Fibroblast of skin of right biceps (primary cell): ENCODE measurements at regions not wholly inside any gene's neighbourhood (a gene's known extent, or its start where the extent isn't known, plus 50 kb on each side); places are given as distances from the start of the nearest gene placed in this dataset.

Experiments used
- DNase-seq: peaks from one replicate; pipeline ENCODE4 v3.0.0-alpha.2; 2013

- no peak for DNase-seq
Observed at GRCh38 chr10:123462756-123463155, 203.4 kb upstream of the GPR26 start.

- no peak for DNase-seq
Observed at GRCh38 chr10:123463181-123463580, 203.0 kb upstream of the GPR26 start.

GRCh38 chr10:123463698-123464097 lies 202.5 kb upstream of the GPR26 start:
- no peak for DNase-seq

GRCh38 chr10:123464430-123465323 lies 201.5 kb upstream of the GPR26 start:
- no peak for DNase-seq

DNA sequence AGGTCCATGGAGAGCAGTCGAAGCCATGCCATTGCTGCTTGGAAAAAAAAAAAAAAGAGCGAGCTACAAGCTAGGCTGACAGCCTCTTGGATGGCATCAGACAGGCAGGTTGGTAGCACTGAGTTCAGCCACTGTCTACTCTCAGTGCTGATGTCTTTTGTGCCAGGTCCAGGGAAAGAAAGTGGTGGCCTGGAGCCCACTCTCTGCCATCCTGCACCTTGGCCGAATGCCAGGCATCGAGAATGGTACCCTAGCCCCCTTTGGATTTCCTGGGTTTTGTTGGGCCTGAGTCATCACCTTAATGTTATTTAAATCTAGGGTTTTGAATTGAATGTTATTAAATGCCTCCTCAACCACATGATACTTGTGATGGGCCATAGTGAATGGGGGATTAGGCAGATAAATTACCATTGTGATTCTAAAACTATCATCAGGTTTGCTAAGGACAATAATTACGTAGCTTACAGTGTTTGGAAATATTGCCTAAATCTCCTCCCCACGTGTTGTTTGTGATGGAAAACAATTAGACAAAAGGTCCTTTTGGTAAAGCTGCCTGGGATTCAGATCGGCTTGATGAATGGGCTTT lies 195.7 kb upstream of the GPR26 start:
- DNase-seq, result no peak

DNA sequence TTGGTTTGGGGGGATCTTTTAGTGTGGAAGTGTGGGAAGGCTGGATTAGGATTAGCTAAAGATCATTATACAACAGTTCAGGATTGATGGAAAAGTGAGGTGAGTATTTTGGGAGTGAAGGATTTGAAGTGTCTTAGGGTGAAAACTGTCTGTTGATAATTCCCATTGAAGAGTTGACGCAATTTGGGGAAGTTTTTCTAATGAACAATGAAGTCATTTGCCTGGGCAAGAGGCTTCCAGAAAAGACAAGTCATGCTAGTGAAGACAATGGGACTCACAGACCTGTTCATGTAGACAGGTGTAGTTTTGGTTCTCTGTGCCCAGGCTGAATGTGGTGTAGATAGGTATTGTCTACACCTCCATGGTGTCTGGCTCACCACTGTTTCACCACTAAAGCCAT lies 194.3 kb upstream of the GPR26 start:
- DNase-seq, result no peak

DNA sequence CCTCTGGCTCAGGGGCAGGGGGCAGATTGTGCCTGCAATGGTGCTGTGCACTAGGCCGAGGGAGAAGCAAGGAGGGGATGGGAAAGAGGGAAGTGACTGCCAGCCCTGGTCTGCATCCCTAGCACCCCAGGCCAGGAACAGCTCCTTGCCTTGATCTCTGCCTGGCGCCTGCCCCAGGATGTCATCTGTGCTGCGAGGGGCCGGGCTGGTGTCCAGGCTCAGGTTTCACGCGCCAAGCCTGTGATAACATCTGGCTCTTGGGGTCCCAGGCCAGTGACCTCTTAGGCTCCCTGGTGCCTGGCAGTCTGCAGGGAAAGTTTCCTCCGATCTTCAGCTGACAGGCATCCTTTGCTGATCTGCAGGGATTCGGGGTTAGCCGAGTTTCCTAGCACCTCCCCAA lies 193.5 kb upstream of the GPR26 start:
- no peak for DNase-seq

DNA sequence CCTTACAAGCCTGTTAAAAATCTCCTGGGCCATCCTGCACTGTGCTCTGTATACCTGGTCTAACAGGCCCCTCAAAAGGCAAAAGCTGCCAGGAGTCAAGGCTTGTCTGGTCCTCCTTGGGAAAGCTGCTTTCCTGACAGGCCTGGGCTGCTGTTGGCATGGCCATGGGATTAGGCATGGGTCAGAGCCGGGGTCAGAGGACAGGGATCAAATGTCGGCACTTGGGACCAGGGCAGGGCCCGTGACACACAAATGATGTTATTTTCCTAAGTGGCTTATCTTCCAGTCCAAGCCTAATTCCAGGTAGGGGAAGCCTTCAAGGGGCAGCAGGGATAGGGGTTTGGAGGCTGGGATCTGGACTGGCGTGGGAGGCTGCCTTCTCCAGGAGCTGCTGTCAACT lies 191.5 kb upstream of the GPR26 start:
- DNase-seq, result no peak

- DNase-seq, result no peak
Observed at GRCh38 chr10:123475466-123475865, 190.7 kb upstream of the GPR26 start.

DNA sequence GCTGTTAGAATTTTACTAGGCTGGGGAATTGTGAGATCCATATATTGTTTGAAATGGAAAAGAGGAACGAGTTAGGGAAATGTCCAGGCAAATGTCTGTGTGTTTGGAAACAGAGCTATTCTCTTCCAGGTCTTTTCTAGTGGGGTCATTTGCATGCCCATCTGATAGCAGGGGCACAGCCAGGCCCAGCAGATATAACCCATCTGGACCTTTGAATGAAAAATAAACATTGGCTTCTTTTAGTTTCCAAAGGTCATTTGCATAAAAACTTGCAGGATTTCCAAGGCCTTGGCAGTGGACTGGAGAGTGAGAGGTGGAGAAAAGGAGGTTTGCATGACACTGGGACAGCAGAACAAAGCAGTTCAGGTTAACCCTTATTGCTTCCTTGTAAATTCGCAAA lies 188.0 kb upstream of the GPR26 start:
- DNase-seq, result no peak

DNA sequence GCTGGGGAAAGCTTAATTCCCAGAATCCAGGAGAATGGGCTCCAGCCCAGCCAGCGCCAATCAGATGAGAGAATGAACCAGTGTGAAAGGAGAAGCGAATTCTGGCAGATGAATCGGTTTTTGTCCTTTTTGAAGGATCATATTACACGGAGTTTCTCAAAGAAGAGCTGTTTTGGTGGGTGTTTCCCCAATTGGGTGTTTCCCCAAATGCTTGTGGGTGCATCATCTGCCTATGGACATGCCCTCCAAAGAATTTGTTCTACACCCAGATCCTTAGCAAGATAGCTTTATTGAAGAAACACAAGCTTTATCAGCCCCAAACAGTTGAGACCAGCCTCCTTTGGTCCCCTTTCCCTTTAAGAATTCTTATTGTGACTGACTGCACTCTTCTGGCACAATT lies 186.5 kb upstream of the GPR26 start:
- no peak for DNase-seq

GRCh38 chr10:123480344-123480743 lies 185.8 kb upstream of the GPR26 start:
- DNase-seq, result no peak

- DNase-seq, result no peak
Observed at GRCh38 chr10:123480845-123481244, 185.3 kb upstream of the GPR26 start.

DNA sequence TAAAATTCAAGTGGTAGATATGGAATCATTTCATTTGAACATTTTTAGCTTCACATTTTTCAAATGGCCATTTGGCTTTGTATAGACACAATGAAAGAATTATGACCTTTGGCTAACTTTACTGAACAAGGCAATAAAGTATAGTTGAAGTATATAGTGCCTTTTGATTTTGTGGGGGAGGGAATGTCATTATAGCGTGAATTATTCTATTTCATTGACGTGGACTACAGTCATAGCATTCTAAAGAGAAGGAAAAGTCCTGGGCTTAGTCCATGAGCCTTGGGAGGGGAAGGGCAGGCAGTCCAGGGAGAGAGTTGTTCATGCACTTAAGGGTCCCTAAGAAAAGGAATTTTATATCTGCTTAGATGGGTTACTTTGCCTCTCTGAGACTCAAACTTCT lies 181.4 kb upstream of the GPR26 start:
- no peak for DNase-seq

DNA sequence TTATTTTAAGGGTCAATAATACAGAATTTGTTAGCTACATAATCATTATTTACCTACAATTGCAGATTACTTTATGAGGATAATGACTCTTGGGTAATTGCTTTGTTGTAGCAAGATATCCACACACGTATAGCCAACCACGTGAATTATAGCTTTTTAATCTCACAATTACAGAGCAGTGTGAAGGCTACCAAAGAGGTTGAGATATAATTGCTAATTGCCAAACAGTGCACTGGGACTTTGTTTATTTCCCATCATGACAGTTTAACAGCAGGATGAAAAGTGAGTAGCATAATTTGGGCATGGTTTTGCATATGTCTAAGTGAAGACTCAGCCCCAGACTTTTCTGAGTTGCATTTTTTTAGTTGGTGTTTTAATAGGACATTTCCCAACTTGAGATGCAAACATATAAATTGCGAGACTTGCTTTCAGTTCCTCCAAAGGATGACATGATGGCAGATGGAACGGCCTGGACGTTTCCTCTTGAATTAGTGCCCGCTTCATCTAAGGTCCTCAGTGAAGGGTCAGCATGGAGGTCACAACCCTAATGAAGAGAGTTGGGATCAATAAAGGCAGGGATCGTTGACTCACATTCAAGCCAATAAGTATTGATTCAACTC lies 180.7 kb upstream of the GPR26 start:
- no peak for DNase-seq

DNA sequence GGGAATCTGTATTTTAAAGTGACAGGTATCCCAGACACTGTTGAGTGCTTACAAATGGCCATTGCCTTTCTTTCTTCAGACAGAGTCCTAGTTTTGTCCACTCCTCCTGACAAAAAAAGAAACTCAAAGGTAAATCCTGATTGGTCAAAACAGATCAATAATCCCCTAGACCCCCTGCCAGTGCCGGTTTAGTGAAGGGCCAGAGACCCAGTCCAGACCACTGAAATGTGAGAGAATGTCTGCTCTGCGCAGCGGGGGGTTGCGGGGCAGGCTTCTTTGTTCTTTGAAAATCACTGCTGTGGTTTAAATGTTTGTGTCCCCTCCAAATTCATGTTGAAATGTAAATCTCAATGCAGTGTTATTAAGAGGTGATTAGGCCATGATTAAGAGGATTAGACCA lies 177.7 kb upstream of the GPR26 start:
- no peak for DNase-seq

- DNase-seq, result no peak
Observed at GRCh38 chr10:123491364-123491763, 174.8 kb upstream of the GPR26 start.

- no peak for DNase-seq
Observed at GRCh38 chr10:123492016-123492415, 174.1 kb upstream of the GPR26 start.

DNA sequence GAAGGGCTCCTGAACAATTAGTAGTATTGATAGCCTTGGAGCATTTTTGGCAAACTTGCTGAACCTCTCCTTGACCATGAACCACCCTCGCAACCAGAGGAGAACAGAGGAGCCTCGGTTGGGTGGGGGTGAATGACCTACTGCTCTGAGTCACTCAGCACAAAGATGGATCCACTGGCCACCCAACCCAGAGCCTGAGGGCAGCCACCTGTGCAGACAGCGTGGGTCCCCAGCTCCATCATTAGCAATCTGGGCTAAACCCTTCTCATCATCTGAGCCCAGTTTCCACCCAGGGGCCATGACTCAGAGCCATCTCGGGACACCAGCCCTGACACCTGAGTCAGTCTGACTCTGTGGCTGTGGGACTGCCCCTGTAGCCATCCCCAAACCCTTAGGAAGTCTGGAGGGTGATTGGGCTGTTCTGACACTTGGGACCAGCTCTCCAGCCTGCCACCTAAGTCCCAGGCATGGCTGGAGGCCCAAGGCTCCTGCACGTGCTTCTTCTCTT lies 171.8 kb upstream of the GPR26 start:
- no peak for DNase-seq

DNA sequence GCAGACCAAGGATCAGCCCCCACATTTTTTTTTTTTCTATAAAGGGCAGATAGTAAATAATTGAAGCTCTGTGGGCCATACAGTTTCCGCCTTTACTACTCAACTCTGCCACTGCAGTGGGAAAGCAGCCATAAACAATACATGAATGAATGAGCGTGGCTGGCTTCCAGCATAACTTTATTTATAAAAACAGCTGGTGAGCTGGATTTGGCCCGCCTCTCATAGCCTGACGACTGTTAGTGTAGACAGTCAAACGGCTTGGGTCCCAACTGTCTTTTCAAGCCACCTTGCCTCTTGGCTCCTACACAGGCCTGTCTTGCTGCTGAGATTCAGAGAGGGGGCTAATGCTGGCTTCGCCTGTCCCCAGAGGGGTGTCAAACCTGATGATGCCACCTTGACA lies 169.8 kb upstream of the GPR26 start:
- DNase-seq, result no peak

DNA sequence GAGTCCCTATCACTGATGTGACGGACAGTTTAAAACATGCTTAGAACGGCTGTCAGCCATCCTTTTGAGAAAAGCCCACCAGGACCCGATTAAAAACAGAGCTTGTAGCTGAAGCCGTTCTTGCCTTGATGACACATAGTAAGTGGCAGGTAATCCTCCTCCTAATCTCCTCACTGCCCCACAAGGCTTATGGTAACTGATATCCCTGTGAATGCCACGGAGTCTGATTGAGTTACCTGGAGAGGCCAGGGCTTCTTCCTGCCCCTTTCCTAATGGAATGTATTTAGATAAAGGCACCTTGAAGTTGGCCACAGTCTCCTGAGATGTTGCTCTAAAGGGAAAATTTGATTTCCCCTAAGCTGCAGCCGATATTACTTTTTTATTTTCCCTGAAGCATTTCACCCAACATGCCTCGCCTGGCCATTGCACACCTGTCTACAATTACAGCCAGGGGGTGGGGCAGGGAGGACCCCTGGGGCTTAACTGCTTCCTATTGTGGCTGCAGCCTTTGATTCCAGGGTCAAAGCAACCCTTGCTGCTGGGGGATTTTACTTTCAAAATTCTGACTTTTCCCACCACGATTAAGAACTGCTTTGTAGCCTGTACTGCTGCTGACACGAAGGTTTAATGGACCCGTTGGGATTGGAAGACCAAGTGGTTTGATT lies 169.0 kb upstream of the GPR26 start:
- DNase-seq, result no peak

GRCh38 chr10:123500110-123500509 lies 166.0 kb upstream of the GPR26 start:
- DNase-seq, result no peak

DNA sequence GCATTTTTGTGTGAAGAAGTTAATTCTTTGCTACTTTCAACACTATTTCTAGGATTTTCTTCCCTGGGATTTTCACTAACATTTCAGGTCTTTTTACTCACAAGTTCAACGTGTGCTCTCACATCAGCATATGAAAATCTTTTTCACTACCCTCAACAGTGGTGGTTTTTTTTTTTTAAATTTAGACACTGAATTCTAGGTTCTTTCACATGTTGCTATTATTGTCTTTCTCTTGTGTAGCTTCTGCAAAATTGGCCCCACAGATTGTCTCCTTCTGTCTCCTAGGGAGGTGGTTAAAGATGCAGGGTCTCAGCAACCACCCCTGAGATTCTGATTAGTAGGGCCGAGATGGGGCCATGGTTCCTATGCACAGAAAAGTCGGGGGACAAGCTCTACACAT lies 165.0 kb upstream of the GPR26 start:
- DNase-seq, result no peak

- DNase-seq, result no peak
Observed at GRCh38 chr10:123502983-123503382, 163.2 kb upstream of the GPR26 start.
